DOHH2 (cell line): ENCODE measurements at regions not wholly inside any gene's neighbourhood (a gene's known extent, or its start where the extent isn't known, plus 50 kb on each side); places are given as distances from the start of the nearest gene placed in this dataset.

Source experiments
- H3F3A ChIP-seq: fragments of 200-600 bp; sonication (generic), shearing (Covaris generic); 2 replicates; pipeline ENCODE4 v1.6.0; 2016; ENCODE audit warnings: antibody characterized with exemption, mild to moderate bottlenecking; ENCODE audit not compliant: control insufficient read depth, insufficient read depth
- H3K27ac ChIP-seq: fragments of 200-600 bp; sonication (generic); 2 replicates; pipeline ENCODE4 v1.5.1; 2014; ENCODE audit warnings: low read depth, mild to moderate bottlenecking, low read length, moderate library complexity
- H3K27me3 ChIP-seq: fragments of 200-600 bp; sonication (generic); 2 replicates; pipeline ENCODE4 v1.6.1; 2014; ENCODE audit warnings: mild to moderate bottlenecking, low read length, mixed read lengths; ENCODE audit not compliant: control insufficient read depth
- H3K36me3 ChIP-seq: fragments of 200-600 bp; sonication (generic); 2 replicates; pipeline ENCODE4 v1.6.1; 2014; ENCODE audit warnings: mild to moderate bottlenecking, low read length, moderate library complexity, mixed read lengths; ENCODE audit not compliant: control insufficient read depth
- H3K4me1 ChIP-seq: fragments of 200-600 bp; sonication (generic); 2 replicates; pipeline ENCODE4 v1.6.1; 2014; ENCODE audit warnings: mild to moderate bottlenecking, low read length, mixed read lengths; ENCODE audit not compliant: control insufficient read depth
- H3K4me2 ChIP-seq: fragments of 200-600 bp; sonication (generic); 2 replicates; pipeline ENCODE4 v1.6.0; 2014; ENCODE audit warnings: mild to moderate bottlenecking, low read length, moderate library complexity
- H3K4me3 ChIP-seq: fragments of 200-600 bp; sonication (generic); 2 replicates; pipeline ENCODE4 v1.5.1; 2014; ENCODE audit warnings: mild to moderate bottlenecking, low read length, mixed read lengths
- H3K79me2 ChIP-seq: fragments of 200-600 bp; sonication (generic); 2 replicates; pipeline ENCODE4 v1.6.1; 2014; ENCODE audit warnings: mild to moderate bottlenecking, low read length, mixed read lengths; ENCODE audit not compliant: control insufficient read depth
- H3K9me2 ChIP-seq: fragments of 200-600 bp; sonication (generic); replicated peaks from 2 replicates; pipeline ENCODE4 v1.6.1; 2014; ENCODE audit warnings: mild to moderate bottlenecking, low read length, mixed read lengths; ENCODE audit not compliant: control insufficient read depth
- H3K9me3 ChIP-seq: fragments of 200-600 bp; sonication (generic); 2 replicates; pipeline ENCODE4 v1.6.1; 2014; ENCODE audit warnings: antibody characterized with exemption, low read length, mixed read lengths; ENCODE audit not compliant: control insufficient read depth, insufficient read depth
- H4K20me1 ChIP-seq: fragments of 200-600 bp; sonication (generic); 2 replicates; pipeline ENCODE4 v1.6.0; 2014; ENCODE audit warnings: low read depth, mild to moderate bottlenecking, antibody characterized with exemption, low read length, moderate library complexity; ENCODE audit not compliant: control insufficient read depth, insufficient read depth
- CTCF ChIP-seq: fragments of 200-600 bp; sonication (generic); IDR thresholded peaks from one replicate; pipeline ENCODE4 v1.5.1; 2014; ENCODE audit warnings: antibody characterized with exemption, mild to moderate bottlenecking, low read depth, low read length; ENCODE audit not compliant: poor library complexity, severe bottlenecking
- EZH2phosphoT487 ChIP-seq: fragments of 200-600 bp; sonication (generic); IDR thresholded peaks from 2 replicates; pipeline ENCODE4 v1.6.1; 2017; ENCODE audit warnings: borderline replicate concordance, mild to moderate bottlenecking, antibody characterized with exemption, low read length, moderate library complexity, mixed read lengths

DNA sequence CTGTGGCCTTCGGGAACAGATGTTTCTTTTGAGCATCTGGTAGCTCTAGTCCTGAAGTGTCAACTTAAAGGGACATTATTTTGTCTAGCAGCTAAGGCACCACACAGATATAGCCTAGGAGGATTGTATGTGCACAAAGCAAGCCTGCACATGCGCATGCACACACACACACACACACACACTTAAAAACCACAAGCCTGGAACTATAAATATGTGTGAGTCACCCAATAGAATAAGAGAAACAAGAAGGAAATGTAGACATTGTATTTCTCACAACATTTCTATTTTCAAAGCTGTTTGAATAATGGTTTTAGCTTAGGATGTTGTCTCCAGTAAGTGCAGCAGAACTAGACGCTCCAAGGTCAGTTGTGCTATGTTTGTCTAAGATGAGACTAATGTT lies 516.5 kb downstream of the SUCLA2 start:
- no peak overlapping the region for H3K4me3 ChIP-seq
- no peaks in the 10 kb centered on the region for H3K27me3 ChIP-seq
- H3K79me2 ChIP-seq: no peaks in the 10 kb centered on the region
- no peaks in the 10 kb centered on the region for H3K4me1 ChIP-seq
- H4K20me1 ChIP-seq: no peaks in the 10 kb centered on the region
- TF ChIP-seq EZH2phosphoT487 (no peak), CTCF (no peak)
- no peak overlapping the region for H3K4me2 ChIP-seq
- no peaks in the 10 kb centered on the region for H3K9me3 ChIP-seq
- no peak overlapping the region for H3K27ac ChIP-seq
- no peaks in the 10 kb centered on the region for H3K36me3 ChIP-seq
- H3K9me2 ChIP-seq: no peaks in the 10 kb centered on the region
- no peaks in the 10 kb centered on the region for H3F3A ChIP-seq

GRCh38 chr13:47481536-47481935 lies 519.5 kb downstream of the SUCLA2 start:
- Histone ChIP-seq H3K9me3 (no peaks in the 10 kb centered on the region), H3F3A (no peaks in the 10 kb centered on the region), H3K27me3 (no peaks in the 10 kb centered on the region), H4K20me1 (no peaks in the 10 kb centered on the region), H3K4me3 (no peak overlapping the region), H3K27ac (no peak overlapping the region), H3K36me3 (no peaks in the 10 kb centered on the region), H3K79me2 (no peaks in the 10 kb centered on the region), H3K4me2 (no peak overlapping the region), H3K9me2 (no peaks in the 10 kb centered on the region), H3K4me1 (no peaks in the 10 kb centered on the region)
- no peak for TF ChIP-seq CTCF
- no peak for TF ChIP-seq EZH2phosphoT487

DNA sequence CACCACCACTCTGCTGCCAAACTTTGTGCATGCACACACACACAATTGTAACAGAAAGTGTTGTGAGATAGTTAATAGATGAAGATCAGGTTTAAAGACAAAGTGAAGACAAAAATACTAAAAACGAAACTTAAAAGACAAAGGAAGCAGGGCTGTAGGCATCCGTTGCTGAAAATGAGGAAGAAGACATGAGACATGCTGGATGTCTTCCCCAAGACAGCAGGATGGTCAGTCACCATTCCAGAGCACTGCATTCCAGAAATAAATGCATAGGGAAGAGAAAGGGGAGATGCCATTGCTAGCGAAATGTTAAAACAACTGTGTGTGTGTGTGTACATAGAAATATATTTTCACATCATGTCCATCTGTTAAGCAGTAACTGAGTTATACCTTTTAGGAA lies 520.1 kb downstream of the SUCLA2 start:
- Histone ChIP-seq H3K4me1 (no peaks in the 10 kb centered on the region), H3K36me3 (no peaks in the 10 kb centered on the region), H3K27ac (no peak overlapping the region), H3K4me3 (no peak overlapping the region), H3K9me2 (no peaks in the 10 kb centered on the region), H3F3A (no peaks in the 10 kb centered on the region), H3K27me3 (no peaks in the 10 kb centered on the region), H3K9me3 (no peaks in the 10 kb centered on the region), H4K20me1 (no peaks in the 10 kb centered on the region), H3K79me2 (no peaks in the 10 kb centered on the region), H3K4me2 (no peak overlapping the region)
- no peak for TF ChIP-seq EZH2phosphoT487
- no peak for TF ChIP-seq CTCF

DNA sequence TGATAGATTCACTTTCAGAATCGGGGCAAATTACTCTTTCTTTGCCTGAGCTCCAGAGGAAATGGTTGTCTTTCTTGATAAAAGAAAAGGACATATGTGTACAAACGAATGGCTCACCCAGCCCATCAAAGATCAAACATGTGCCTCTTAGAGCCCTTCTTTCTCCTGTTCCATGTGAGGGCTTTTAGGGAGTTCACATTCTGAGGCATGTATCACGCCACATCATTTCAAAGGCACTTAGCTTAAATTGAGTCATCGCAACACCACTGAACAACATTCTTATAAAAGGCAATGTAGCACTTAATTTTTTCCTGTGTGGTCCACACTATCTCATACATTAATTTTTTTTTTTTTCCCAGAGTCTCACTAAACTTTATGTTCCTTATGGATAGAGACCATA lies 521.0 kb downstream of the SUCLA2 start:
- TF ChIP-seq EZH2phosphoT487 (no peak), CTCF (no peak)
- H3K27me3 ChIP-seq: no peaks in the 10 kb centered on the region
- no peaks in the 10 kb centered on the region for H3F3A ChIP-seq
- no peaks in the 10 kb centered on the region for H3K79me2 ChIP-seq
- no peaks in the 10 kb centered on the region for H3K9me3 ChIP-seq
- no peaks in the 10 kb centered on the region for H3K9me2 ChIP-seq
- no peaks in the 10 kb centered on the region for H4K20me1 ChIP-seq
- H3K4me2 ChIP-seq: no peak overlapping the region
- H3K27ac ChIP-seq: no peak overlapping the region
- no peaks in the 10 kb centered on the region for H3K36me3 ChIP-seq
- H3K4me3 ChIP-seq: no peak overlapping the region
- no peaks in the 10 kb centered on the region for H3K4me1 ChIP-seq
